ENCODE measurements at regions not wholly inside any gene's neighbourhood (a gene's known extent, or its start where the extent isn't known, plus 50 kb on each side); places are given as distances from the start of the nearest gene placed in this dataset.
"Not testable (repeated sequence)": the region's sequence is repeated elsewhere in the genome, so short reads cannot be mapped to it uniquely, and the experiment has no call there.

GRCh38 chr4:160406263-160406825 is 1303.5 kb downstream of the RAPGEF2 start:
- DNase-seq = no peak

GRCh38 chr4:160414496-160414895 is 1311.6 kb downstream of the RAPGEF2 start:
- DNase-seq = no peak

DNA sequence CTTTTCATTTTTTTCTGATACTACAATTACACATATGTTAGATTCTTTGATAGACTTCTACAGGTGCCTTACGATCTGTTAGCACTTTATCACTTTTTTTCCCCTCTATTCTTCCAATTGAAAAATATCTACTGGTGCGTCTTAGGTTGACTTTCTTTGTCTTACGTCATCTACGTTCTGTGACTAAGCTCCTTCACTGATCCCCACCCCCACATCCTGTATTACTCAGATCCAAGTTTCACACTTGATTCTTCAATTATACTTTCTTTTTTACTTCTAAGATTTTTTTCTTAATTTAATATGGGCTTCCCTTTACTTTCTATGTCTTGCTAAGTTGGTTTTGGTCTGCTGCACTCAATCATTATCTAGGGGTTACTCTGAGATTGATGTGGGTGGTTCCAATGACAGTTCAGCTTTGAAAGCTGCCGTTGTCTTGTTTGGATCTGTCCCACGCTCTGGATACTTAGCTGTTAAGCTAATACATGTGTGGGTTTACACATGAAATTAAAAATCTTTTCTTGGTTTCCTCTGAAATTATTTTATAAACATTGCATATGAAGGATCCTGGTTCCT is 1321.1 kb downstream of the RAPGEF2 start:
- no peak for DNase-seq

GRCh38 chr4:160426233-160426632 is 1323.4 kb downstream of the RAPGEF2 start:
- no peak for DNase-seq

GRCh38 chr4:160450876-160451275 is 1348.0 kb downstream of the RAPGEF2 start:
- no peak for DNase-seq

DNA sequence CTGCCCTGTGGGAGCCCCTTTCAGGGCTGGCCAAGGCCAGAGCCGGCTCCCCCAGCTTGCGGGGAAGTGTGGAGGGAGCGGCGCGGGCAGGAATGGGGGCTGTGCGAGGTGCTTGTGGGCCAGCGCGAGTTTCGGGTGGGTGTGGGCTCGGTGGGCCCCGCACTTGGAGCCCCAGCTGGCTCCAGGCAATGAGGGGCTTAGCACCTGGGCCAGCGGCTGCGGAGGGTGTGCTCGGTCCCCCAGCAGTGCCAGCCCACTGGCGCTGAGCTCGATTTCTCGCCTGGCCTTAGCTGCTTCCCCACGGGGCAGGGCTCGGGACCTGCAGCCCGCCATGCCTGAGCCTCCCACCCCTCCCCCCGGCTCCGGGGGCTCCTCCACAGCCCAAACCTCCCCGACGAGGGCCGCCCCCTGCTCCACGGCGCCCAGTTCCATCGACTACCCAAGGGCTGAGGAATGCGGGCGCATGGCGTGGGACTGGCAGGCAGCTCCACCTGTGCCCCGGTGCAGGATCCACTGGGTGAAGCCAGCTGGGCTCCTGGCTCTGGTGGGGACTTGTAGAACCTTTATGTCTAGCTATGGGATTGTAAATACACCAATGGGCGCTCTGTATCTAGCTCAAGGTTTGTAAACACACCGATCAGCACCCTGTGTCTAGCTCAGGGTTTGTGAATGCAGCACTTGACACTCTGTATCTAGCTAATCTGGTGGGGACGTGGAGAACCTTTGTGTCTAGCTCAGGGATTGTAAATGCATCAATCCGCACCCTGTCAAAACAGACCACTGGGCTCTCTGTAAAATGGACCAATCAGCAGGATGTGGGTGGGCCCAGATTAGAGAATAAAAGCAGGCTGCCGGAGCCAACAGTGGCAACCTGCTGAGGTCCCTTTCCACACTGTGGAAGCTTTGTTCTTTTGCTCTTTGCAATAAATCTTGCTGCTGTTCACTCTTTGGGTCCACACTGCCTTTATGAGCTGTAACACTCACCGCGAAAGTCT is 1379.1 kb downstream of the RAPGEF2 start:
- not testable (repeated sequence) for DNase-seq

- no peak for DNase-seq
Measured at GRCh38 chr4:160485071-160485687, 1382.3 kb downstream of the RAPGEF2 start.

- no peak for DNase-seq
Measured at GRCh38 chr4:160492181-160492580, 1389.3 kb downstream of the RAPGEF2 start.

DNA sequence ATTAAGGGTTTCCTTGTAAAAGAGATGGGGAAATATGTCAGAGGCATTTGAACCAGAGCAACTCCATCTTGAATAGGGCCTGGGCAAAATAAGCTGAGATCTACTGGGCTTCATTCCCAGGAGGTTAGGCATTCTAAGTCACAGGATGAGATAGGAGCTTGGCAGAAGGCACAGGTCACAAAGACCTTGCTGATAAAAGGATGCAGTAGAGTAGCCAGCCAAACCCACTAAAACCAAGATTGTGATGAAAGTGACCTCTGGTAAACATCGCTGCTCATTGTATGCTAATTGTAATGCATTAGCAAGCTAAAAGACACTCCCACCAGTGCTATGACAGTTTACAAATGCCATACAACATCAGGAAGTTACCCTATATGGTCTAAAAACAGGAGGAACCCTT is 1390.3 kb downstream of the RAPGEF2 start:
- no peak for DNase-seq

DNA sequence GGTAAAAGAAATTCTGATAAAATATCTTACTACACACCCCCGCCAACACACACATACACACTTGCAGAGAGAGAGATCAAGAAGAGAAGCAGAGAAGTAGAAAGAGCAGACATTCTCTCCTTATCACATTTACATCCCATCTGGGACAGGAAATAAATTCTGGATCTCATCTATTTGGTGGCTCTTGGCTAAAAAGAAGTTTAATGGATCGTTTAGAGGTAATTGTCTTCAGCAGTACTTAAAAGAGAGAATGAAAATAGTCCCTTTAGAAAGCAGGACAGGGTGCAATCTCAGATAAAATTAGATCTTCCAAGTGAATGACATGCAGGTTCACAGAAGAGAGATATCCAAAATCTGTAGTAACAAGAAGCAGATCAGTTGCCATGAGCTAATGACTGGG is 1392.5 kb downstream of the RAPGEF2 start:
- no peak for DNase-seq

DNA sequence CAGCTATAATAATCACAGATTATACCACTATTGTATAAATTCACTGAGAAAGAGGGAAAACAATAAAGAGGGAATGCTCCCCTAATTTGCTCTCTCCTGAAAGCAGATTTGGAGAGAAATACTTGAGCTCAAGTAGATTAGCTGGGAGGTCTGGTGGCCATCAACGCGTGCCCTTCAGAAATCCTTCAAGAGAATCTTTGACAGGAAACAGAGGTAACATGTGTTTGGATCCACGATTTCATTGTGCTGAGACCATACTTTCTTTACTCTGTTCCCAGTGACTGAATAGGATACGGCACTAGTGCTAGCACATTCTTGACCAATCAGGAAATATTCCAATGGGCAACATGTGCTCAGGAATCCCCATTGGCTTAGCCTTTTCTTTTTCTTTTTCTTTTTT is 1395.3 kb downstream of the RAPGEF2 start:
- no peak for DNase-seq

DNA sequence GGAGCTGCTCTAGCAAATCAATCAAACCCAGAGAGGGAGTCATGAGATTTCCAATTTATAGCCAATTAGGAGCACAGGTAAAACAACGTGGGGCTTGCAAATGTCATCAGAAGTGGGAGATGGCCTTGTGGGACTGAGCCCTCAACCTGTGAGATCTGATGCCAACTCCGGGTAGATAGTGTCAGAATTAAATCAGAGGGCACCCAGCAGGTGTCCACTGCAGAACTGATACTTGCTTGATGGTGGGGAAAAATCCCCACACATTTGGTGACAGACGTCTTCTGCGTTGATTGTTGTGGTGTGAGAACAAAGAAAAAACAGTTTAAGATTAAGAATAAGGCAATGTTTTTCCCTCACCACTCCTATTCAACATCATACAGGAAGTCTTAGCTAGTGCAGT is 1402.8 kb downstream of the RAPGEF2 start:
- DNase-seq = no peak

GRCh38 chr4:160510928-160511327 is 1408.0 kb downstream of the RAPGEF2 start:
- no peak for DNase-seq

GRCh38 chr4:160514126-160514525 is 1411.2 kb downstream of the RAPGEF2 start:
- DNase-seq = no peak

DNA sequence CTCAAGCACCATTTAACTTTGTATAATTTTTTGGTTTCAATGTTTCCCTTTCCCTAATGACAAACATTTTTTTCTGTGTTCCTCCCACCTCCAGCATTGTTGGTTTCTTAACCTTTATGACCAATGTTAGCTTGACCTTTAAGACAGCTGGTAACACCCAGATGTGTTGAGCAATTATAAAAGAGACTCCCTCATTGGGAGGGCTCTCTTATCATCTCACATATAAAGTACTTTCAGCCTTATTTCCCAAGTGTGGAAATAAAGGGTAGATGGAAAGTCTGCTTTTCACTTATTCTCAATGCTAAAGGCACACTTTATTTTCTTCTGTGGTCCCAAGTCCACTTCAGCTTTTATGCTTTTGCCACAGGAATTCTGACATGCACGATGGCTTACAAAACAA is 1420.4 kb downstream of the RAPGEF2 start:
- no peak for DNase-seq

DNA sequence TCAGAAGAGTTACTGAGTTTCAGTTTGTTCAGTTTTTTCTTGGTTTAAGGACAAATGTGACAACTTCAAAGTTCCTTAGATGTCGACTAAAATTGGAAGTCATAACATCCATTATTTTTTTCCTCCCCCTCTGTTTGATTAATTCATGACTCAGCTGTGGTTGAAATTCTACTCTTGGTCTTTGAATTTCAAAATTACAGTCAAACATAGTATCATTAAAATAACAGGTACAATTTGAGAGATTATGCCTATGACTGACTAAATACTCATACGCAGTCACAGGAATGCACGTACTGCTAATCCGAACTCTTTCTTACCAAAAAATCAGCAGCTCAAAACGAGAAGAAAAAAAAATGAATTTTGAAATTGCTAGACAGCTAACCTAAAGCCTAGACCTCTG is 1434.8 kb downstream of the RAPGEF2 start:
- DNase-seq = no peak

- no peak for DNase-seq
Measured at GRCh38 chr4:160546201-160546600, 1443.3 kb downstream of the RAPGEF2 start.

GRCh38 chr4:160549951-160550519 is 1447.2 kb downstream of the RAPGEF2 start:
- peak in 1 of 58 donors; percentile 2 for DNase-seq

GRCh38 chr4:160562661-160563060 is 1459.8 kb downstream of the RAPGEF2 start:
- no peak for DNase-seq

DNA sequence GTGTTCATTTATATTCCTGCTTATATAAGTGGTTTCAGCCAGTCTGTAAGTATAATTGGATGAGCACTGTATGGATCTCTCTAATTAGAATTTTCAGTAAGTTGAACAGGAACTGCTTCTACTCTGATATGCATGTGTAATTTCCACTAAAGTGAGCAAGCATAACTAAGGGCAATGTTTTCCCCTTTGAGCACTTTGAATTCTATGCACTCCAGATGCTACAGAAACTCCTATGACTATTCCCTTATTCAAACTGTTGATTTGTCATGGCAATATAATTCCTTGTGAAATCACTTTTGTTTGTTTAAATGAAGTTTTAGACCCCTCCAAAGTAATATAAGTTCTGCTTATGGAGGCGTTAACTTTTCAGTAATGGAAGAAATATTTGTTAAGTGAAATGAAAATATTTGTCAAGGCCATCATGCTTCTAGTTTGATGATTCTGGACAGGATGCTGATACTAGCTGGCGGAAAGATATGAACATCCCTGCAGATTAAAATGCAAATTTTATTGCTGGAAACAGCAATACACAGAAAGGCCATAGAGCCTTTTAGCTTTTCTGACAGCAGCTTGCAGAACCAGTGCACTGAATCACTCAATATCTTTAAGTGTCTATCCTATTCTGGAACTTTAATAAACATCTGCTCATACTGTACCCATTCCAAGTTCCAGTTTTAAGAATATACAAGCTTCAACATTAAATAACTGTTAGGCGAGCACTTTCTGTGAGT is 1460.8 kb downstream of the RAPGEF2 start:
- no peak for DNase-seq

DNA sequence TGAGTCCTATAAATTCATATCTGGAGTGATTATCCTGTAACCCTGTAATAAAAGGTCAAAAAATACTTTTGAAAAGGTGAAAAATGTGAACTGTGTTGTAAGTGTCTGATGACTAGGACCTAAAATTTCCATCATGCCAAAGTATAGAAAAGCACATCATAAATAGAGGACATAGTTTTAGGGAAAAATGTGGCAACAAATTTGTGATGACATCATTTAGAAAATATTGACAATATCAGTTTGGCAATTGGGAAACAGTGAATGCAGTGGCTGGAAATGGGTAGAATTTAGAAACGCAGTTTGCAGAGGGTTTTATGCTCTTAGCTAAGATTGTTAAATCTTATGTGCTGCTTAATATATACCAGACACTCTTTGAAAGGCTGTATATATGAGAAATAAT is 1464.8 kb downstream of the RAPGEF2 start:
- no peak for DNase-seq

All from anterior cingulate cortex (tissue), 58 donors.